HepG2 (cell line): ENCODE measurements at regions not wholly inside any gene's neighbourhood (a gene's known extent, or its start where the extent isn't known, plus 50 kb on each side); places are given as distances from the start of the nearest gene placed in this dataset.
A peak's percentile ranks its signal among the peaks of the same experiment; 100 is the strongest.

ENCODE experiments used
- ATAC-seq: fragments of 200-7000 bp; cut with Tn5 transposase; 3 replicates; pipeline ENCODE4 v1.9.1; 2020; ENCODE audit warnings: mild to moderate bottlenecking, moderate library complexity
- BruUV-seq: library from RNA; stranded (reverse); fragments of 400-500 nt; replicated peaks from 2 replicates; lab custom pipeline; 2021; lab: Mats Ljungman, UMichigan
- CTCF ChIA-PET: fragments of 300-600 bp; formaldehyde crosslinking; extraction: SDS; loops from one replicate; lab custom pipeline; 2021; ENCODE audit warnings: low total read pairs, inconsistent platforms, low intra/inter-chr PET ratio; lab: Yijun Ruan, JAX
- POLR2A ChIA-PET: fragments of 350-600 bp; sonication (Branson Sonifier 250); formaldehyde crosslinking; loops from one replicate; lab custom pipeline; 2020; ENCODE audit warnings: antibody characterized with exemption, inconsistent platforms; lab: Yijun Ruan, JAX
- DNase-seq: peaks from one replicate; pipeline ENCODE4 v3.0.0-alpha.2; 2015; ENCODE audit warnings: low spot score
- FAIRE-seq: peaks from 3 replicates; lab custom pipeline; 2011; peaks lifted over from hg19 to GRCh38; lab: Jason Lieb, UNC
- H2AFZ ChIP-seq: one replicate; pipeline ENCODE4 v1.6.1; 2011; ENCODE audit warnings: low read length, inconsistent platforms
- H3K27ac ChIP-seq: fragments of 300-600 bp; 3 replicates; pipeline ENCODE4 v1.8.0; 2011; ENCODE audit warnings: mixed run types, mild to moderate bottlenecking, mixed read lengths, low read length, inconsistent platforms; ENCODE audit not compliant: insufficient read depth; ENCODE audit errors: extremely low read length
- H3K27me3 ChIP-seq, 2 experiments: fragments of 200-600 bp in 1 of 2; 2 replicates in 1 of 2; 3 replicates in 1 of 2; pipeline versions ENCODE4 v1.6.0 to v1.8.0; 2011; ENCODE audit warnings: low read length in 2 of 2, mild to moderate bottlenecking in 2 of 2, moderate library complexity in 2 of 2, inconsistent platforms in 1 of 2; ENCODE audit not compliant: insufficient read depth in 2 of 2, control insufficient read depth in 1 of 2
- H3K36me3 ChIP-seq, 2 experiments: fragments of 200-600 bp in 1 of 2; replicated peaks in 1 of 2; 2 replicates in 1 of 2; 3 replicates in 1 of 2; pipeline versions ENCODE4 v1.5.1 to v1.8.0; 2011; ENCODE audit warnings: low read length in 2 of 2, inconsistent platforms in 1 of 2; ENCODE audit not compliant: insufficient read depth in 2 of 2, control insufficient read depth in 1 of 2
- H3K4me1 ChIP-seq: 2 replicates; pipeline ENCODE4 v1.5.1; 2012; ENCODE audit warnings: low read length, inconsistent platforms; ENCODE audit not compliant: insufficient read depth
- H3K4me2 ChIP-seq: 2 replicates; pipeline ENCODE4 v1.6.0; 2011; ENCODE audit warnings: low read depth, low read length, inconsistent platforms
- H3K4me3 ChIP-seq, 3 experiments: fragments of 200-600 bp in 1 of 3; sonication (generic), shearing (Covaris generic) in 1 of 3; replicated peaks in 1 of 3; 2 replicates each; pipeline ENCODE4 v1.5.1; 2011 to 2016; ENCODE audit warnings: low read length in 3 of 3, inconsistent platforms in 2 of 3, low read depth in 2 of 3, mild to moderate bottlenecking in 2 of 3, control low read depth in 1 of 3, mixed read lengths in 1 of 3; ENCODE audit not compliant: insufficient read depth in 1 of 3
- H3K79me2 ChIP-seq: one replicate; pipeline ENCODE4 v1.6.1; 2011; ENCODE audit warnings: low read length, inconsistent platforms; ENCODE audit not compliant: insufficient read depth
- H3K9ac ChIP-seq: 2 replicates; pipeline ENCODE4 v1.6.0; 2011; ENCODE audit warnings: mild to moderate bottlenecking, low read depth, low read length, inconsistent platforms; ENCODE audit not compliant: insufficient read depth
- H3K9me3 ChIP-seq: 2 replicates; pipeline ENCODE4 v1.5.1; 2012; ENCODE audit warnings: mild to moderate bottlenecking, low read length
- H4K20me1 ChIP-seq: 2 replicates; pipeline ENCODE4 v1.6.0; 2011; ENCODE audit warnings: inconsistent platforms, mild to moderate bottlenecking, low read length, moderate library complexity; ENCODE audit not compliant: insufficient read depth
- DPF2 ChIP-seq: sonication (generic); formaldehyde crosslinking; IDR thresholded peaks from 2 replicates; pipeline ENCODE4 v1.4.0; 2020; ENCODE audit warnings: mild to moderate bottlenecking, low read depth, missing genetic modification reagents, borderline replicate concordance
- FOXJ3 ChIP-seq: sonication (generic); formaldehyde crosslinking; IDR thresholded peaks from 2 replicates; pipeline ENCODE4 v1.4.0; 2020; ENCODE audit warnings: missing genetic modification reagents, mild to moderate bottlenecking, borderline replicate concordance
- FOXP1 ChIP-seq, 2 experiments: fragments of 450-650 bp in 1 of 2; IDR thresholded peaks; 2 replicates each; pipeline ENCODE4 v1.6.1; 2017 to 2018; ENCODE audit warnings: antibody characterized with exemption in 1 of 2
- HNF4A ChIP-seq: sonication (generic); formaldehyde crosslinking; IDR thresholded peaks from 2 replicates; pipeline ENCODE4 v1.4.0; 2020; ENCODE audit warnings: missing genetic modification reagents
- ISL2 ChIP-seq: sonication (generic); formaldehyde crosslinking; IDR thresholded peaks from 2 replicates; pipeline ENCODE4 v1.5.0; 2020; ENCODE audit warnings: missing genetic modification reagents
- SALL1 ChIP-seq: sonication (generic); formaldehyde crosslinking; IDR thresholded peaks from 2 replicates; pipeline ENCODE4 v1.8.0; 2022; ENCODE audit warnings: mild to moderate bottlenecking, missing genetic modification reagents
- SIX4 ChIP-seq: sonication (generic); formaldehyde crosslinking; IDR thresholded peaks from 2 replicates; pipeline ENCODE4 v1.4.0; 2020; ENCODE audit warnings: missing genetic modification reagents
- SOX13 ChIP-seq, 3 experiments: fragments of 450-650 bp in 1 of 3; sonication (generic) in 1 of 3; formaldehyde crosslinking in 1 of 3; IDR thresholded peaks in 2 of 3; conservative IDR thresholded peaks in 1 of 3; 2 replicates each; pipeline versions ENCODE4 v1.5.0 to v1.6.1; 2016 to 2020; ENCODE audit warnings: antibody characterized with exemption in 1 of 3, mild to moderate bottlenecking in 1 of 3, missing compliant biosample characterization in 1 of 3, missing genetic modification reagents in 1 of 3, moderate library complexity in 1 of 3
- ZNF331 ChIP-seq: sonication (generic); formaldehyde crosslinking; IDR thresholded peaks from 2 replicates; pipeline ENCODE4 v1.4.0; 2020; ENCODE audit warnings: missing genetic modification reagents
- ZNF674 ChIP-seq: sonication (generic); formaldehyde crosslinking; IDR thresholded peaks from 2 replicates; pipeline ENCODE4 v1.5.0; 2020; ENCODE audit warnings: low read depth, mild to moderate bottlenecking, missing genetic modification reagents
- ZNF780A ChIP-seq: sonication (generic); formaldehyde crosslinking; IDR thresholded peaks from 2 replicates; pipeline ENCODE4 v1.8.0; 2022; ENCODE audit warnings: mild to moderate bottlenecking, missing genetic modification reagents, moderate library complexity
- WGBS: methylation state at CpG from one replicate; pipeline ENCODE4 v1.1.6; 2017; ENCODE audit warnings: low lambda C conversion rate; 5-methylcytosine and 5-hydroxymethylcytosine counted together
- in situ Hi-C: cut with HindIII; loops from 2 replicates; pipeline ENCODE4 v1.10.0; 2017; ENCODE audit warnings: low pct_unique_long_range_greater_than_20kb; ENCODE audit not compliant: extremely low pct_ligation_motif_present
- intact Hi-C: fragments of 100-400 bp; cut with micrococcal nuclease; formaldehyde crosslinking; loops from one replicate; pipeline ENCODE4 v1.10.0; 2022; ENCODE audit not compliant: unreplicated experiment
- TF ChIP-seq, protein P1 (sequence below): sonication (generic); IDR thresholded peaks from 2 replicates; pipeline ENCODE4 v1.6.1; 2016; ENCODE audit warnings: low read depth, borderline replicate concordance
- TF ChIP-seq, protein P2 (sequence below): sonication (generic); formaldehyde crosslinking; IDR thresholded peaks from 2 replicates; pipeline ENCODE4 v1.9.0; 2021; ENCODE audit warnings: missing genetic modification reagents, borderline replicate concordance
- TF ChIP-seq, protein P3 (sequence below): sonication (generic); formaldehyde crosslinking; IDR thresholded peaks from 2 replicates; pipeline ENCODE4 v1.5.0; 2020; ENCODE audit warnings: missing genetic modification reagents

DNA sequence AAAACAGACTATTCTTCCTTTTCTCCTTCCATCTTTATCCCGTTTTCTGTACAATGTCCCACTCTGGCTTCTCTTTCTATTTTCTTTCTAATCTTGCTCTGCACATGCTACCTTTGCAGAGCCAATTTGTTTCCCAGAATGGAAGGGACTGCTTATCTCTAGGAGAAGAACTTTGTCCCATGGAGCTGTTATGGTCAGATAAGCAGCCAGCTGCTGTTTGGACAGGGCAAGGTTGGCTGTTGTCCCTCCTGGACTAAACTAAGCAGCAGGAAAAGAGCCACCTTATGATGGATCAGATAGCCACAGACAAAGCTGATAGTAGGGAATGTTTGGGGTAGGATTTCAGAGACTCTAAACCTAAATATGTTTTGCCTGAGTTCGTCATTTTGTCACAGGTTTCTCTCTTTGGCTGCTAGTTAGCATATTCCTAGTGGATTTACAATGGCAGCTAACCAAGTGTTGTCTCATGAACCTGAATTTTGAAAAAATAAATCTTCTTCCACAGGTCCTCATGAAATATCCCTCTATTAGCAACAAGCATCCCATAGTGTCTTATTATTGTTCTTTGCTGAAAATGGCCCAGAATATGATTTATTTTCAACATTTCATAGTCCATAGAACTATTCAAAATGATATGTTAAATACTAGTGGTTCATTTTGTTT is 262.8 kb downstream of the SLC16A7 start:
- Histone ChIP-seq H3K4me3 (no peak overlapping the region), H3K27ac (no peak overlapping the region), H3K9me3 (0 out of 2 replicates have a peak, but pooled peaks cover 7% of the 10 kb centered on the region), H3K4me2 (no peak overlapping the region; the same call in 1 of the 2 replicates), H3K79me2 (no peaks in the 10 kb centered on the region), H3K9ac (no peak overlapping the region), H3K27me3 (no peaks in the 10 kb centered on the region), H2AFZ (no peak overlapping the region), H4K20me1 (no peaks in the 10 kb centered on the region), H3K4me1 (peaks cover 13% of the 10 kb centered on the region), H3K36me3 (no peaks in the 10 kb centered on the region)
- ChIA-PET POLR2A (no interaction called here), CTCF (no interaction called here)
- in situ Hi-C loops (no loop called here), intact Hi-C loops (no loop called here)
- WGBS, result 1% methylated on average over 2 of the region's 2 CpGs
- DNase-seq (peak; percentile 59), ATAC-seq (peak; percentile 100), FAIRE-seq (peak; percentile 63)
- BruUV-seq, result no TSS peak
- TF ChIP-seq SIX4 (CRISPR knock-in tag) (0 out of 2 replicates have a peak, but pooled peaks have one; percentile 27), SALL1 (CRISPR knock-in tag) (peak; percentile 74), SOX13 (IDR thresholded peaks at IDR 0.05) (no peak), SOX13 (CRISPR knock-in tag; conservative IDR thresholded peaks at IDR 0.05 in 1 of 2, IDR thresholded peaks at IDR 0.05 in 1 of 2) (peak in 1 of 2 experiments; percentile 72; a peak in 2 of 4 replicates), HNF4A (CRISPR knock-in tag) (peak; percentile 93), ZNF780A (CRISPR knock-in tag) (no peak), ISL2 (peak; percentile 36; the same call in 1 of the 2 replicates), DPF2 (CRISPR knock-in tag) (peak; percentile 35; the same call in 1 of the 2 replicates), FOXP1 (IDR thresholded peaks at IDR 0.05) (no peak), FOXP1 (CRISPR knock-in tag; IDR thresholded peaks at IDR 0.05) (no peak), ZNF331 (CRISPR knock-in tag) (peak; percentile 75; the same call in 1 of the 2 replicates), ZNF674 (no peak), FOXJ3 (peak; percentile 51; the same call in 1 of the 2 replicates)
- TF ChIP-seq, protein P1, sequence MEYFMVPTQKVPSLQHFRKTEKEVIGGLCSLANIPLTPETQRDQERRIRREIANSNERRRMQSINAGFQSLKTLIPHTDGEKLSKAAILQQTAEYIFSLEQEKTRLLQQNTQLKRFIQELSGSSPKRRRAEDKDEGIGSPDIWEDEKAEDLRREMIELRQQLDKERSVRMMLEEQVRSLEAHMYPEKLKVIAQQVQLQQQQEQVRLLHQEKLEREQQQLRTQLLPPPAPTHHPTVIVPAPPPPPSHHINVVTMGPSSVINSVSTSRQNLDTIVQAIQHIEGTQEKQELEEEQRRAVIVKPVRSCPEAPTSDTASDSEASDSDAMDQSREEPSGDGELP, result peak; percentile 66
- TF ChIP-seq, protein P2, sequence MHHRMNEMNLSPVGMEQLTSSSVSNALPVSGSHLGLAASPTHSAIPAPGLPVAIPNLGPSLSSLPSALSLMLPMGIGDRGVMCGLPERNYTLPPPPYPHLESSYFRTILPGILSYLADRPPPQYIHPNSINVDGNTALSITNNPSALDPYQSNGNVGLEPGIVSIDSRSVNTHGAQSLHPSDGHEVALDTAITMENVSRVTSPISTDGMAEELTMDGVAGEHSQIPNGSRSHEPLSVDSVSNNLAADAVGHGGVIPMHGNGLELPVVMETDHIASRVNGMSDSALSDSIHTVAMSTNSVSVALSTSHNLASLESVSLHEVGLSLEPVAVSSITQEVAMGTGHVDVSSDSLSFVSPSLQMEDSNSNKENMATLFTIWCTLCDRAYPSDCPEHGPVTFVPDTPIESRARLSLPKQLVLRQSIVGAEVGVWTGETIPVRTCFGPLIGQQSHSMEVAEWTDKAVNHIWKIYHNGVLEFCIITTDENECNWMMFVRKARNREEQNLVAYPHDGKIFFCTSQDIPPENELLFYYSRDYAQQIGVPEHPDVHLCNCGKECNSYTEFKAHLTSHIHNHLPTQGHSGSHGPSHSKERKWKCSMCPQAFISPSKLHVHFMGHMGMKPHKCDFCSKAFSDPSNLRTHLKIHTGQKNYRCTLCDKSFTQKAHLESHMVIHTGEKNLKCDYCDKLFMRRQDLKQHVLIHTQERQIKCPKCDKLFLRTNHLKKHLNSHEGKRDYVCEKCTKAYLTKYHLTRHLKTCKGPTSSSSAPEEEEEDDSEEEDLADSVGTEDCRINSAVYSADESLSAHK, result no peak
- TF ChIP-seq, protein P3, sequence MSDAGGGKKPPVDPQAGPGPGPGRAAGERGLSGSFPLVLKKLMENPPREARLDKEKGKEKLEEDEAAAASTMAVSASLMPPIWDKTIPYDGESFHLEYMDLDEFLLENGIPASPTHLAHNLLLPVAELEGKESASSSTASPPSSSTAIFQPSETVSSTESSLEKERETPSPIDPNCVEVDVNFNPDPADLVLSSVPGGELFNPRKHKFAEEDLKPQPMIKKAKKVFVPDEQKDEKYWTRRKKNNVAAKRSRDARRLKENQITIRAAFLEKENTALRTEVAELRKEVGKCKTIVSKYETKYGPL (CRISPR knock-in tag), result no peak
